Retinal pigment epithelial cell (primary cell): ENCODE measurements at regions not wholly inside any gene's neighbourhood (a gene's known extent, or its start where the extent isn't known, plus 50 kb on each side); places are given as distances from the start of the nearest gene placed in this dataset.
"Not testable (repeated sequence)": the region's sequence is repeated elsewhere in the genome, so short reads cannot be mapped to it uniquely, and the experiment has no call there.

Experiments used
- DNase-seq: peaks from one replicate; pipeline ENCODE4 v3.0.0-alpha.2; 2010; ENCODE audit warnings: low read depth
- H3K4me3 ChIP-seq: 2 replicates; pipeline ENCODE4 v1.5.1; 2011; ENCODE audit warnings: mild to moderate bottlenecking, low read length, control low read depth, moderate library complexity
- TF ChIP-seq, protein P1 (sequence below): conservative IDR thresholded peaks from 2 replicates; pipeline ENCODE4 v1.5.1; 2011; ENCODE audit warnings: low read depth, low read length, control low read depth, inconsistent platforms

DNA sequence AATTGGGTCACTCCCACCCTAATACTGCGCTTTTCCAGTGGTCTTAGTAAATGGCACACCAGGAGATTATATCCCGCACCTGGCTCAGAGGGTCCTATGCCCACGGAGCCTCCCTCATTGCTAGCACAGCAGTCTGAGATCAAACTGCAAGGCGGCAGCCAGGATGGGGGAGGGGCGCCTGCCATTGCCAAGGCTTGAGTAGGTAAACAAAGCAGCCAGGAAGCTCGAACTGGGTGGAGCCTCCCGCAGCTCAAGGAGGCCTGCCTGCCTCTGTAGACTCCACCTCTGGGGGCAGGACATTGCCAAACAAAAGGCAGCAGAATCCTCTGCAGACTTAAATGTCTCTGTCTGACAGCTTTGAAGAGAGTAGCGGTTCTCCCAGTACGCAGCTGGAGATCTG, 52.4 kb upstream of the PMPCB start:
- DNase-seq, H3K4me3 ChIP-seq: not testable (repeated sequence)

DNA sequence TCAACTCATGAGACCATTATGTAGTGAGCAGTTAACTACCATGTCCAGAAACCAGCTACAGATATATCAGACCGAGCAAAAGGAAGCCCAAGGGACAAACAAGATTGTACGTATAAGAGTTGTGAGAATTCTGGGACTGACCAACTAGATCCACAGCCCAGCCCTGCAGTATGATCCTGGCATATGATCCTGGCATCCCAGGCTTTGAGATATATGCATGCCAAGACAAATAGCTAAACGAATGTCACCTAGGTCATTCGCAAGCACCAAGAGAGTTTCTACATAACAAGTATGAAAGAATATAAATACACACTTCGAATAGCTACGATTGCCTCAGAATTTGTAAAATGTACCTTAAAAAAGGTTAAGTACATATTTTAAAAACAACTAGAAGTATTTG, 56.4 kb upstream of the PMPCB start:
- no peak for DNase-seq
- H3K4me3 ChIP-seq = no peak overlapping the region
- TF ChIP-seq, protein P1, sequence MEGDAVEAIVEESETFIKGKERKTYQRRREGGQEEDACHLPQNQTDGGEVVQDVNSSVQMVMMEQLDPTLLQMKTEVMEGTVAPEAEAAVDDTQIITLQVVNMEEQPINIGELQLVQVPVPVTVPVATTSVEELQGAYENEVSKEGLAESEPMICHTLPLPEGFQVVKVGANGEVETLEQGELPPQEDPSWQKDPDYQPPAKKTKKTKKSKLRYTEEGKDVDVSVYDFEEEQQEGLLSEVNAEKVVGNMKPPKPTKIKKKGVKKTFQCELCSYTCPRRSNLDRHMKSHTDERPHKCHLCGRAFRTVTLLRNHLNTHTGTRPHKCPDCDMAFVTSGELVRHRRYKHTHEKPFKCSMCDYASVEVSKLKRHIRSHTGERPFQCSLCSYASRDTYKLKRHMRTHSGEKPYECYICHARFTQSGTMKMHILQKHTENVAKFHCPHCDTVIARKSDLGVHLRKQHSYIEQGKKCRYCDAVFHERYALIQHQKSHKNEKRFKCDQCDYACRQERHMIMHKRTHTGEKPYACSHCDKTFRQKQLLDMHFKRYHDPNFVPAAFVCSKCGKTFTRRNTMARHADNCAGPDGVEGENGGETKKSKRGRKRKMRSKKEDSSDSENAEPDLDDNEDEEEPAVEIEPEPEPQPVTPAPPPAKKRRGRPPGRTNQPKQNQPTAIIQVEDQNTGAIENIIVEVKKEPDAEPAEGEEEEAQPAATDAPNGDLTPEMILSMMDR = no peak

DNA sequence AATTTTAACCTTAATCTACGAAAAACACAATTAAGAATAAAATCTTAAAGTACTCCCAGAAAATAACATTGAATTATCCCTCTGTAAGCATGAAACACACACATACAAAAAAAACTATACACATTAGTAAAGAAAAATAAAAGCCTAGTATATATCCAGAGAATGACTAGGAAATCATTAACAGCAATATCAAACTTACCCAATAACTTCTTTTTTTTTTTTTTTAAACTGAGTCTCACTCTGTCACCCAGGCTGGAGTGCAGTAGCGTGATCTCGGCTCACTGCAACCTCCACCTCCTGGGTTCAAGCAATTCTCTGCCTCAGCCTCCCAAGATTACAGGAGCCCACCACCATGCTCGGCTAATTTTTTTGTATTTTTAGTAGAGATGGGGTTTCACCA, 61.4 kb upstream of the PMPCB start:
- H3K4me3 ChIP-seq, DNase-seq: not testable (repeated sequence)

DNA sequence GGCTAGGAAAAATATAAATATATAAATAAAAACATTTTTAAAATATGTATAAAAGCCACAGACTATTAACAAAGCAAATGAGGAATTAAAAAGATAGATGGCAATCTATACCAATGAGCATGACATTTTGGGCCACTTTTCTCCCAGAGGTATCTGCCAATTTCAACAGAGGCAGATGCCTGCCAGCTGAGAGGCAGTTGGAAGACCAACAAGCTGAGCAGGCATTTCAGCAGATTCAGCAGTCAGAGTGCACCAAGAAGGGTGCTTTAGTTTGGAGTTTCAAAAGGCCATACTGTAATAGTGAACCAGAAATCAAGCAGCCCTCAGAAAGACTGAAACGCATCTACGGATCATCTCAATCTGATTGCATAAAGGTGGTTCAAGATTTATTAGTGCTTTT, 62.4 kb upstream of the PMPCB start:
- H3K4me3 ChIP-seq, DNase-seq: not testable (repeated sequence)

DNA sequence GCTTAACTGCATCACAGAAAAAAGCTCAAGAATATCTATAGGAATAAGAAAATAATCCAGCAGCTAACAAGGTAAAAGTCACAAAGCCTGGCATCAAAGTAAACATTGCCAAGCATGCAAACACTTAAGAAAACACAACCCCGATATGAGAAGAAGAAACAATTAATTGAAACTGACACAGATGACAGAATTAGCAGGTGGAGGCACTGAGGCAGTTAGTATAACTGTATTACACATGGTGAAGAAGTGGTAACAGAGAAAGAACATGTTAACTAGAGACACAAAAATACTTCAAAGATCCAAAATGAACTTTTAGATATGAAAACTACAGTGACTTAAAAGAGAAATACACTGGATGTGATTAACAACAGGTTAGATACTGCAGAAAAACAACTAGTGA, 69.4 kb upstream of the PMPCB start:
- DNase-seq, H3K4me3 ChIP-seq: not testable (repeated sequence)

DNA sequence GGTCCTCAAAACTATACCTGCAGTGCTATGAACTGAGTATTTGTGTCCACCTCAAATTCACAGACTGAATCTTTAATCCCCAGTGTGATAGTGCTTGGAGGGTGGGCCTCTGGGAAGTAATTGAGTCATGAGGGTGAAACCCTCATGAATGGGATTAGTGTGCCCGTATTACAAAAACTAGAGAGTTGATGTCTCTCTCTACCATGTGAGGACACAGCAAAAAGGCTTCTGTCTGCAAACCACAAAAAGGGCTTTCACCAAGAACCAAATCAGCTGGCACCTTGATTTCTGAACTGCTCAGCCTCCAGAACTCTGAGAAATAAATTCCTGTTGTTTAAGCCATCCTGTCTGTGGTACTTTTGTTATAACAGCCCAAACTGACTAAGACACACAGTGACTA, 71.4 kb upstream of the PMPCB start:
- DNase-seq = peak; percentile 29
- H3K4me3 ChIP-seq = not testable (repeated sequence)

DNA sequence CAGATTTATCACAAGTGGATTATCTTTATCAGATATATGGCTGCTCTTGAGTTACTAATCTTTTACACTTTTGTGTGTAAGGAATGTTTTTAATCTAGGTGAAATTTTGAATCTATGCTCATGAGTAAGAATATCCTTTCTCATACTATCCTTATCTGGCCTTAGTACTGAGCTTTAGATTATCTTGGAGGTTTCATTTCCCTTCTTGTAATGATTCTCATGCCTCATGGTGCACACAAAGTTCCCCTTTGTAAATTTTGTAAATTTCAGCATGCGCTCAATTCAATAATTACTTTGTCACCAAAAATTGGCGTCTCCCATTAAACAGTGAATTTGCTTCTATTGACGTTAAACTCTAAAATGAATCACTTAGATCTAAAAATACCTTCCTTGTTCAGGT, 74.2 kb upstream of the NAPEPLD start:
- H3K4me3 ChIP-seq, DNase-seq: not testable (repeated sequence)

DNA sequence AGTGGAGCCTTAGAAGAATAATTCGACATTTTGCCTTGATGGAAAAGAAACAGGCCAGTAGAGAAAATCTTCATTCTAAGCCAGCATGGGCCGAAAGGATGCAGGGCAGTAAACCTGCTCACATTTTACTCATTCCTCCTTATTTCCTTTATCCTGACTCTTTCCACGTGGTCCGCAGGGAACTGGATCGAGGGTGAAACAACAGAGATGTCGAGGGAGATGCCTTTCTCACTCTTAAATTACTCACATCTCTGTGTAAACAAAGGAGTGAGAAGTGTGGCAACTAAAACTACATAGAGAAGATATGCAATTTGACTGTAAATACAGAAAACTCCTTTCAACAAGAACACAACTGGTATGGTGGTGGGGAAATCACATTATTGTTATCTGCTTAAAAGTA, 62.1 kb upstream of the NAPEPLD start:
- not testable (repeated sequence) for H3K4me3 ChIP-seq, DNase-seq

DNA sequence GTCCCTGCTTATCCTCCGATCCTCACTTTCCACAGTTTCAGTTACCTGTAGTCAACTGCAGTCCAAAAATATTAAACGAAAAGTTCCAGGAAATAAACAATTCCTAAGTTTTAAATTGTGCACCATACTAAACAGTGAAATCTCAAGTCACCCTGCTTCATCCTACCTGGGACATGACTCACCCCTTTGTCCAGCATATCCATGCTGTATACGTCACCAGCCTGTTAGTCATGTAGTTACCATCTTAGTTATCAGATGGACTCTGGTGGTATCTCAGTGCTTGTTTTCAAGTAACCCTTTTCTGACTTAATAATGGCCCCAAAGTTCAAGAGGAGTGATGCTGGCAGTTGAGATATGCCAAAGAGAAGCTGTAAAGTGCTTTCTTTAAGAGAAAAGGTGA, 50.3 kb upstream of the NAPEPLD start:
- DNase-seq, H3K4me3 ChIP-seq: not testable (repeated sequence)
